ENCODE measurements at regions not wholly inside any gene's neighbourhood (a gene's known extent, or its start where the extent isn't known, plus 50 kb on each side); places are given as distances from the start of the nearest gene placed in this dataset.
A peak's percentile ranks its signal among the peaks of the same experiment; 100 is the strongest.

DNA sequence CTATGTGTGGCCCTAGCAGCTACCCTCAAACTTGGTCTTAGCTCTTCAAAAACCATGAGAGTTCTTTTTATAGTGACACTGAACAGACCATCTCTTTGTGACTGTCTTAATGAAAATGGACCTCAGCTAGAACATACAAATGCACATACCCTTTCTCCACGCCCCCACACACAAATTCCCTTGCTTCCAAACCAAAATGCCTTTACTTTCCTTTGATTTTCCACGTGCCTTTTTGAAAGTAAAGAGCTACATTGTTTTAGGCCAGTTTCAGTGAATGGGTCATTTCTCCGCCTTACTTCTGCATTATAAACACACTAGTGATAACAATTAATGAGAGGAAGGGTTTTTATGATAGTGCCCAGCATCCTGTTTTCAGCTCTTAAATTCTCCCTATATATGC, 105.8 kb upstream of the EFNA5 start:
- WGBS, 4 donors, result 63 to 69% (median 66%) methylated on average over 3 of the region's 3 CpGs
- Histone ChIP-seq H3K27ac (no peak overlapping the region), H3K27me3 (no peaks in the 10 kb centered on the region), H3K4me3 (no peak overlapping the region), H3K4me1 (peaks cover 0 to 14% (median 0%) of the 10 kb centered on the region in 12 donors), H3K36me3 (no peaks in the 10 kb centered on the region), H3K9me3 (peaks cover 0 to 8% (median 0%) of the 10 kb centered on the region in 12 donors)
- ATAC-seq (no peak), DNase-seq (no peak)
- TF ChIP-seq CTCF (IDR thresholded peaks at IDR 0.05) (no peak), POLR2A (IDR thresholded peaks at IDR 0.05) (no peak)
- intact Hi-C loops (cut with DNase I), result no loop called here

DNA sequence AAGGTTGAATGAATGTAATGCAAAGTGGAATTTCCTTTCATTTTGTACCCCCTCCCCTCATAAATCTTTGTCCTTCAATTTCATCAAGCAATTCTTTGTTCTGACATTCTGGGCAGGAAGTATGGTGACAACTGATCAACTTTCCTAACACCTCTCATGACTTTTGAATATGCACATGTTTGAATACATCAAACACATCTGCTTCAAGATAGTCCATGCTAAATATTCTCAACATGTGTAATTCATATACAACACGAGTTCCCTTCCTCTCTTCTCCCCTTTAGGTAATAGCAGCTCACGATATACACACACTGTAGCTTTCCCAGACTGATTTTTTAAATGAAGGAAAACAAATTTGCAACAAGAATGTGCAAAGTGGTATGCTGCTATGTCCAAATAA, 103.6 kb upstream of the EFNA5 start:
- TF ChIP-seq CTCF (IDR thresholded peaks at IDR 0.05) (no peak), POLR2A (IDR thresholded peaks at IDR 0.05) (no peak)
- 67 to 84% (median 74%) methylated on average over 2 of the region's 2 CpGs for WGBS, 4 donors
- ATAC-seq, result no peak
- Histone ChIP-seq H3K9me3 (no peaks in the 10 kb centered on the region), H3K27ac (no peak overlapping the region), H3K4me3 (no peak overlapping the region), H3K36me3 (no peaks in the 10 kb centered on the region), H3K27me3 (no peaks in the 10 kb centered on the region), H3K4me1 (peaks cover 0 to 14% (median 0%) of the 10 kb centered on the region in 12 donors)
- DNase-seq, result no peak
- intact Hi-C loops (cut with DNase I), result no loop called here

- intact Hi-C loops (cut with DNase I), result no loop called here
- WGBS, 4 donors, result 83 to 88% (median 86%) methylated on average over 1 of the region's 1 CpG
- Histone ChIP-seq H3K36me3 (no peaks in the 10 kb centered on the region), H3K27ac (no peak overlapping the region), H3K27me3 (no peaks in the 10 kb centered on the region), H3K4me1 (peaks cover 0 to 13% (median 0%) of the 10 kb centered on the region in 12 donors), H3K9me3 (no peaks in the 10 kb centered on the region), H3K4me3 (no peak overlapping the region)
- no peak for ATAC-seq
- no peak for DNase-seq
- no peak for TF ChIP-seq CTCF (IDR thresholded peaks at IDR 0.05)
Observed at GRCh38 chr5:107773479-107773878, 102.7 kb upstream of the EFNA5 start.

DNA sequence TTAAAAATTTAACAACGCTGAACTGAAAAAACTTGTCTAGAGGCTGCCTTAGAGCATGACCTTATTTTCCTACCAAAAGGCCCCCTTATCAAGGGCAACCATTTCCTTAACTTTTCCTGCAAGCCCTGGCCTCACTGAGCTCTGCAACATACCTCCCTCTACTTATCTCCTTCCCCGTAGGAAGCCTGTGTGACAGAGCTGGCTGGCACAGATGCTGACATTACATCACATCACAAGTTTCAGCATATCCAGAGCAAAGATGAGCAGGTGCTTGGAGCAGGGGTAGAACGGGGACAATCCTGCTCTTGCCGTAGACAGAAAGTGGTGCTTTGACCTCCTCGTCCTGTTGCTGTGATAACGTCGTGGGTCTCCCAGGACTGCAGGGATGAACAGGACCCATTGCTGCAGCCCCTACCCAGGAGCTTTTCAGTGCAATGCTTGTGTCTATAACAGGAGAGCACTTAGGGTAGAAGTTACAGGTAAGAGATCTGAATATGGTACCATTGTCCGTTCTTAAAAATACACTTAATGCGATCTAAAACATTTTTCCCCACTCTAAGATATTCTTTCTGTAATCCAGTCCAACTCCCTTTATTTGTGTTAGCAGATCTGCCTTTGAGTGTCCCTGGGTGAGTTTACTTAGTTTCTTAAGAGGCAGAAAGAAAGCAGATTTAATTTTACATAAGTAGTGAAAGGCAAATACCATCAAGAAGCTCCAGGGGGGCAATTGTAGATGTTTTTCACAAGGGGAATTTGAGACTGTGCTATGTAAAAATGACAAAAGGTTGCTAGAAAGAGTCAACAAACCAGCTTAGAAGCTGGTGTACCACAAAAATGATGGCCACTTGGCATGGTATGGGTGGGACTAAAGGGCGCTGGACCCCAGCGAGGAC, 101.9 kb upstream of the EFNA5 start:
- intact Hi-C loops (cut with DNase I), result no loop called here
- DNase-seq (peak in 4 of 5 donors; percentile 10 to 50 (median 30)), ATAC-seq (peak; percentile 80 to 95 (median 90))
- H3K4me1 ChIP-seq, result peaks cover 0 to 11% (median 0%) of the 10 kb centered on the region in 12 donors
- no peaks in the 10 kb centered on the region for H3K36me3 ChIP-seq
- H3K27ac ChIP-seq, result no peak overlapping the region
- H3K4me3 ChIP-seq, result no peak overlapping the region
- no peaks in the 10 kb centered on the region for H3K9me3 ChIP-seq
- 37 to 51% (median 39%) methylated on average over 9 to 11 of the region's 11 CpGs for WGBS, 4 donors
- no peaks in the 10 kb centered on the region for H3K27me3 ChIP-seq
- no peak for TF ChIP-seq CTCF (IDR thresholded peaks at IDR 0.05)
- TF ChIP-seq POLR2A (IDR thresholded peaks at IDR 0.05), result no peak

All from heart left ventricle (tissue), 16 donors.